GM21447 (cell line): ENCODE measurements at regions not wholly inside any gene's neighbourhood (a gene's known extent, or its start where the extent isn't known, plus 50 kb on each side); places are given as distances from the start of the nearest gene placed in this dataset.

Source experiments
- ATAC-seq: cut with Tn5 transposase; IDR thresholded peaks from one replicate; pipeline ENCODE4 v1.9.1; 2021; ENCODE audit not compliant: unreplicated experiment

DNA sequence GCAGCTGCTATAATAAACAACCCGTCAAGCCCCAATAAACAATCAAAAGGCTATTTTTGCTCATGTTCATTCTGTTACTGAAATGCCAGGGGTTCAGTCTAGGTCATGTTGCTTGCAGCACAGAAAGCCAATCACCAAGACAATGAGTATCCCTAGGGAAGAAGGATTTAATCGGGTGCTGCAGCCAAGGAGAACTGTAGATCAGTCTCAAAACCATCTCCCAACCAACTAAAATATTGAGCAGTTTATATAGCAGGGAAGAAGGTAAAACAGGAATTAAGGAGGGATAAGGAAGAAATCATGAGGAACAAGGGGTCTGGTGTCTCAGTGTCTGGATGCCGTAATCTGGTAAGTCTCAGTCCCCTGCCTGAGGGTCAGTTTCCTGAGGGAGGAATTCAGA is 169.5 kb downstream of the BLID start:
- no peak for ATAC-seq

DNA sequence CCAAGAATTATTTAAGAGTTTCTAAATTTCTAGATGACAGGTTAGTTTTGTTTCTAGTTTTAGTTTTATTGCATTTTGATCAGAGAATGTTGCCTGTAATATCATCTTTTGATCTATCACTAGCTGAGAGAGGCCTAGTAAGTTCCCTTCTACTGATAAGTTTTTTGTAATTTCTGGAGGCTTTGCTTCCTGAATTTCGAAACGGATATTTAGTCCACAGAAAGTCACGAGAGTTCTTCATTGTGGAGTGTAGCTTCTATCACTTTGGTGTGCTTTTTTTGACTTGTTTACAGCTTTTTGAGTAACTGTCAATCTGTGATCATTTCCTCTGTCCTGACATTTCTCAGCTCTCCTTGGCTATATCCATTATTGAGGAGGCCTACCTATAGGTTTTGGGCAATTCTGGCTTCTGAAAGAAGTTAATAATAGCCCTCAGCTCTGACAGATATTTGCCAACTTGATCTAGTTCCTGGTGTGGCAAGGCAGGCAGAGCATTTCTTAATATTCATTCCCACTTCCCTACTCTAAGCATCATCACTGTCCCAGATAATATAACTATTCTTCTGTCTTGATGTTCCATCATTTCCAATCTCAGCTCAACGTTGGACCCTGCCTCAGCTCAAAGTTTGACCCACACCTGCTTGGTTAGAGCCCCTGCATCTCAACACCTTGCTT is 171.3 kb downstream of the BLID start:
- no peak for ATAC-seq

DNA sequence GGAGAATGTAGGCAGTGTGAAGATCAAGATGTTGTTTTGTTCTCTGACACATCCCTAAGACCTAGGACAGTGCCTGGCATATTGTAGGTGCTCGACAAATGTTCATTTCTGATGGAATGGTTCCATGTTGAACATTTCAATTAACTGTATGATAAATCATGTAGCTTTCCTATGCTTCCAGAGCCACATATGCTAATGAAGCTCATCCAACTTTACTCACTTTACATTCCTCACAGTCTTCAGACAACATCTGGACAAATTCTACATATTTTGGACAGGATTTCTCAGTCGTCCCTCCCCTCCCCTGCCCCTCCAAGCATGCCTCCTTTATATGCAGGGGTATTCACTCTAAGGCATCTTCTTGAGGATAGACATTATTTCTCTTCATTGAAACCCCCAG is 177.9 kb downstream of the BLID start:
- no peak for ATAC-seq

DNA sequence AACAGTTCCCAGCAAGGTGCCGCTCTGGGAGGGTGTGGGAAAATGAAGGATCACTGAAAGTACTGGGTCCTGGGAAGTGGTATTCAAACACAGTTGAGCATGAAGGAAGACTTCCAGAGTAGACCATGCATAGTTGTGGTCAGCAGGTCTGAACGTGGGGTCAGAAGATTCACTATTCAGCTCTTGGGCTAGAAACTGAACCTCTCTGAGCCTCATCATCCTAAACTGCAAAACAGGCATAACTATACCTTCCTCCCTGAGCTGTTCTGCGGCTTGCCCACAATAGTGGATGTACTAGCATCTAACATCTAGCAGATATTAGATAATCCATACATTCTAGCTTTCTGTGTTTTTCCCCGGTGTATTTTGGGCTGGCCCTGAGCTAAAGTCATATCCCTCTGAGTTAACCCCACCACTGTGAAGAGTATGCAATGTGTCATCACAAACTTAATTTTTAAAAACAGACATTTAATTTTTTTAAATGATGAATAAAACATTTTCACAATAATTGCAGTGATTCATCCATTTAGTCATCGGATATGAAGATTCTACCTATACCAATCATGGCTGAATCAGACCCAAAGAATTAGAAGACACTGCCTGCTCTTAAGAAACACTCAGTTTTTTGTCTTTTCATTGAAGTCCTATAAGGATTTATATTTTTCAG is 179.1 kb downstream of the BLID start:
- no peak for ATAC-seq

DNA sequence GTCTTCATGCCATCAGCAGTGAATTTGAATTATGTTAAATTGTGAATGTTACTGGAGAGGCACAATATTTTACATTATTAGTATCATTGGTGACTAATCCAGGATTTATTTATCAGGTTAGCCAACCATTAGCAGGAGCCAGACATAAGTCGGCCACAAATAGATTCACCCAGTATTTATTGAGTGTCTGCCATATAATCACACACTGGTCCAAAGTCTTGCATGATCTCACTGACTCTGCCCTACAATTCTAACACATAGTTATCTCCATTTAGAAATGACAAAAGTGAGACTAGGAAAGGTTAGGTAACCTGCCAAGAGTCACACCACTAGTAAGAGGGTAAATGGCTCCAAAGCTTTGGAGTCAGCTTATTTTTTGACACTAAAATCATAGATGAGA is 179.6 kb downstream of the BLID start:
- no peak for ATAC-seq

DNA sequence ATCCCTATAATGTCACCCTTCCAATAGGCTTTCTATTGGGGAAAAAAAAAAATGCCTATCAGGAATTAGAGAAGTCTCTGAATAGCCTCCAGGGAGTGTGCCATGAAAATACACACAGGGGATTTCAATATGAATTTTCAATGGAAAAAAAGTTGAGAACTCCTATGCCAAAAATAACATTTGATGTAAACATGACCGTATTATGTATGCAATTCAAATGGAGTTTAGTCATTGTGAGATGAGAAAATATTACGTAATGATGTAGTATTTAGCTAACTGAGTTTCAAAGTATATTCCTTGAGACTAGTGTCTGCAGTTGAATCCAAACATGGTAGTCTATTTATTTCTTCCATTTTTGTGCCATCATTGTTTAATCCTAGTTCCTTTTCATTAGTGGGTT is 182.3 kb downstream of the BLID start:
- no peak for ATAC-seq

DNA sequence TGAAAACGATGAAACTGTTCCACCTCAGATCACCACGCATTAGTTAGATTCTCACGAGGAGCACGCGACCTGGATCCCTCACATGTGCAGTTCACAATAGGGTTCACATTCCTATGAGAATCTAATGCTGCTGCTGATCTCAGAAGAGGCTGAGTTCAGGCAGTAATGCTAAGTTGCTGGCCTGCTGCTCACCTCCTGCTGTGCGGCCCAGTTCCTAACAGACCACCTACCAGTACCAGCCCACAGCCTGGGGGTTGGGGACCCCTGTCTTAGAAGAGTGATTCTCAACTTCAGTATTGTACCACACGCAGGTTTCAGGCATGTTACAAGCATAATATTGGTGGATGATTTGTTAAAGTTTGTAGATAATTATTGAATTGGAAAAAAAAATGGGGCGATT is 182.7 kb downstream of the BLID start:
- no peak for ATAC-seq

DNA sequence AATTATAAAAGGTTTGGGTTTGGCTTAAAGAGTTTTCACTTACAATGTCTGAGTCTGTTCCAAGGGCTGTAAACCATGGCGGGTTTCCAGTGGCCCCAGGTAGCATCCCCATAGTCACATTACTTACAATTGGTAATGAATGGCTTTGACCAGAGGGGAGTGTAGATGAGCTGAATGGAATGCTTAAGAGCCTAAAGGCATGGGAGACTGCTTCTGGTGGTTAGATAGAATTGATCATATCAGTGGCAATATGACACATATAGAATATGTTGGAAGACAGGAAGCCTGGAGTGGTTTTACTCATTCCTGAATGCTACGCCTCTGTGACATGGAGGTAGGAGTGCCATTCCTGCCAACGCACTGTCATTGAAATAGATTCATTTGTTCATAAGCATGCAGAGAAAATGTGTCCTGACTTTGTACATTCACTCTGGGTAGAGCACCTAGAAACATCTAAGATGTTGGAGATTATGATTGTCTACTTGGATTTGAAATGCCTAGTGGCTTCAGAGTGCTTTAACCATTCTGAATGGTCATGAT is 183.3 kb downstream of the BLID start:
- no peak for ATAC-seq

DNA sequence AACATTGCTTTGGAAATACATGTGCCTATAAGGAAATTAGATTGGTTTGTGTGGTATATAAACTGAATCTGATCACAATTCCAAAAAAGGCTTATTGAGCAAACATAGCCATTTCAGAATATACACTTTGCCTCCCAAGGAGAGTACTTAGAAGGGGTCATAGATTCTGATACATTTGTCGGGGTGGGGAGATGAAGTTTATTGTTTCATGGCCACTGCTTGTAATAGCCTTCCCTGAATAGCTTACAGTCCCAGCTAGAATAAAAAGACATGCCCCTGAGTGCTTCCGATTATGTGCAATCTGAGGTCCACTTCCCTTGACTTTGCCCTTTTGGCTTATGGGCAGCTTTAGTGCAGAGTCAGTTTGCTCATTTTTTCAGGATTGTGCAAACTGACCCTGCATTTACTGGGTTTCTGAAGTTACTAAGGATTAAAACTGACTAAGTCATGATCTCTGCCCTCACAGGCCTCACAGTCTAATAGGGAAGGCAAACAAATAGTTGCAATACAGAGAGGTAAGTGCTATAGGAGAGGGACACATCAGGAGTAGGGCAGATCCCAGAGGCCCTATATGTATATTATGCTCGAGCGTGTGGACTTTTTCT is 184.2 kb downstream of the BLID start:
- no peak for ATAC-seq

DNA sequence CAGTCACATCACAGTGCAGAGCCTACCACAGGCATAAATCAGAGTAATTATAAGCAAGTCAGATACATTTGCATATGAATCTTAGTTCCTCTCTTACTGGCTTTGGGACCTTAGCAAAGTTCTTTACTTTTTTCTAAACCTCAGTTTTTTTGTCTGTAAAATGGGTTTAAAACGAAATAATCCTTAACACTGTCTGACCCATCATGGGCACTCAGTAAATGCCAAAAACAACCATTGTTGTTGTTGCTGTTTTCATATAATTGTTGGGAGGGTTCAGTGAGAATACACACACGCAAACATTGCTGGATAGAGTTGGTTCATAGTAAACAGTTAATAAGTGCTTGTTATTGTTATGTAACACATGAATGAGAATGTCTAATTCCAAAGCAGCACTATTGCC is 184.9 kb downstream of the BLID start:
- no peak for ATAC-seq

DNA sequence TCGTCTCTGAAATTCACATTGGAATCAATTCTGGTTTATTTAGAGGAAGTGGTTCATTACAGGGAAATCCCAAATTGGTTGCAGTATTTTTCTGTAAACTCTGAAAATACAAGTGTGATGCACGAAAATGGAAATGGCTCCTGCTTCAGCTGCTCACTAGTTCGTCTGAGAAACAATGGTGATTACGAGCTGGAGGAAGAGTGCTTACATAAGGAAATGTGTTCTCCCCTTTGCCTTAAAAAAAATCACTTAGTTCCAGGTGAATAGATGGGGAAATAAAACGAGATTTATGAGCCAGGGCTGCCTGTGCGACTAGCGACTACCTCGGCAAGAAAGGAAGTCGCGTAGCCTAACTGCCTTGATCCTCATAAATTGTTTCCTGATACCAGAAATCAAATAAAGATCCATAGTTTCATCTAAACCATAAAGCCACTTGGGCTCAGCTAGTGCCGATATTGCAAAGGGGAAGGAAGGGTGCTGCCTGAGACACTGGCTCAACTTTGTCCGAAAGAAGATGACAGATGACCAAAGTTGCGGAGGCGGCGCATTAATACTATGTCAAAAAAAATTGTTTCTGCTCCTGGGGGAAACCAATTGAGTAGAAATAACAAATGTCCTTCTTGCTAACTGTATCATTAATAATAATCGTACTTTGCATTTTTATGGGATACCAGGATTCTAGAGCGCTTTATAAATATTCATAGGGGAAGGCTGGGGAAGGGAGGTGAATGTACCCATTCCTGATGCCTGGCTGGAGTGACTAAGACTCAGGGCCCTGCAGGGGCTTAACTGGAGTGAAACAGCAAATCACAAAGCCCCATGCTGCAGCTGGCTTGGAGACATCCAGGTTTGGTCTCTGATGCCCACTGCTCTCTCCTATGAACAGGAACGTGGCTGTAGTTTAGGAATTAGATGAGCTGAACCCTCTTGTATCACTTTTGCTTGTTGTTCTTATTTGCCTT is 185.7 kb downstream of the BLID start:
- ATAC-seq = no peak

DNA sequence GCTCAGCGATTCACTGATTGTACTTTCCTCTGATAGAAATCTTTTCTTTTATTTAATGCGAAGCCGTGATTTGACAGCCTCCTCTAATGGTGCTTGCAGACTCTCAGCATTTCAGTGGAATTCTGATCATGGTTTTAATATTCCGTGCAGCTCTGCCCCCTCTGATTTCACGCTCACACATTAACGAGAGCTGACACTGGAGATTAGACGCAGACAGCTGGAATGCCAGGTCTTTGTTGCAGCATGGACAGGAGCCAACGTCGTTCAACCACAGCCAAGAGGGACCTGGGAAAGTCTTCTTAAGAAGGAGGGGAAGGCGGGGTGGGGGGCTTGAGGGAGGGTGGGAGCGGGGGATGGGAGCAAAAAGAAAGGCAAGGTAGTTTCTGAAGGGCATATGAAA is 186.4 kb downstream of the BLID start:
- no peak for ATAC-seq

DNA sequence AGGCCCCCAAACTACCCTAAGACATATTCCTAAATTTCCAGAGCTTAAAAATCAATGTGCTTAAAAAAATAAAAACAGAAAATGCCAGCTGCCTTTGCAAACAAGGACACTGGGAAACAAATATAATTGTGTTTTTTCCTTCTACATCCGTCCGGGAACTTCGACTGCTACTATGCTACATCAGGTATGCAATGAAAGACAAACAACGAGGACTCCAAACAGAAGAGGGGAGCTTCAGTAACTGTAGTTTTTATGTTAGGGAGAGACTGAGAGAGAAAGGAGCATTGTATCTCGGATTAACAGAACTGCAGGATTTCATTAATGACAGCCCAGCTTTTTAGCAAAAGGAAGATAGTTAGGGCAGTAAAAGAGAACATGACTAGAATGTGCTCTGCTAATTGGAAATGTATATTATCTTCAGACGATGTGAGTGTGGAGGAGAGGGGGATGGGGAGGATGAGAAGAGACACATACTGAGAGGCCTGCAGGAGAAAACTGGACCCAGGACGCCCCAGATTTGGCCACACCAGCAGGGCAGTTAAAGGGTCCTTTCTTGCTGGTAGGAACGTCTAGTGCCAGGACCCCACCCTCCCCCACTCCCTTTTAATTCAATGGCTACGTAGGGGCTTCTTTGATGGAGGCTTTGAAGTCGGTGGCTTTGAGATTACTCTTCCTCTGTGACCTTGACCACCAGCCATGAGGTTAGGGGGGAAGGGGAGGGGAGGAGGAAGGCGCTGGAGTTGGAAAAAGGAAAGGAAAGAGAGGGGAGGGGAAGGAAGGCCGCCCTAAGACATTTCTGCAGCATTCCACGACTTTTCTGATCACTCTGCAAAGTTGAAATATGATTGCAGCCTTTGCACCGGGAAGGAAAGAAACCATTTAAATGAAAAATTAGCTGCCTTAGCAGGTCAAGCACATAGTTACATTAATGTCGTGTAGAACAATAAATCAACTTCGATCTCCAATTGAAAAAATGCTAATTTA is 187.1 kb downstream of the BLID start:
- no peak for ATAC-seq

DNA sequence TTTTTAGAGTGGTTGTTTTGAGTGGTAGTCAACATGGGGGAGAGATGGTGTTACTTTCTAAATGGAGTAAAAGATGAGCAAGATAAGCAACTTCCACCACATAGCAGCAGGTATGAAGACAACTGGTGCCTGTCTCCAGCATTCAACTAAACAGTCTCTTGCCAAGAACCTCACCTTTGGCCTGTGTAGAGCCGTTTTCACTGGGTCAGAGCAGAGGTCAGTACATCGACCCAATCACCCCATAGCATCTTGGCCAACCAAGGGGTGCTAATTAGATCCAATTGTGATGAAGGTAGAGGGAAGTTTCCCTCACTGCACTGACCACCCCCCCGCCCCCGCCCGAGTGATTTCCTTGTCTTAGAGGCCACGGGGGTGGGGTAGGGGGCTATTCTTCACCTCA is 188.2 kb downstream of the BLID start:
- ATAC-seq = no peak

DNA sequence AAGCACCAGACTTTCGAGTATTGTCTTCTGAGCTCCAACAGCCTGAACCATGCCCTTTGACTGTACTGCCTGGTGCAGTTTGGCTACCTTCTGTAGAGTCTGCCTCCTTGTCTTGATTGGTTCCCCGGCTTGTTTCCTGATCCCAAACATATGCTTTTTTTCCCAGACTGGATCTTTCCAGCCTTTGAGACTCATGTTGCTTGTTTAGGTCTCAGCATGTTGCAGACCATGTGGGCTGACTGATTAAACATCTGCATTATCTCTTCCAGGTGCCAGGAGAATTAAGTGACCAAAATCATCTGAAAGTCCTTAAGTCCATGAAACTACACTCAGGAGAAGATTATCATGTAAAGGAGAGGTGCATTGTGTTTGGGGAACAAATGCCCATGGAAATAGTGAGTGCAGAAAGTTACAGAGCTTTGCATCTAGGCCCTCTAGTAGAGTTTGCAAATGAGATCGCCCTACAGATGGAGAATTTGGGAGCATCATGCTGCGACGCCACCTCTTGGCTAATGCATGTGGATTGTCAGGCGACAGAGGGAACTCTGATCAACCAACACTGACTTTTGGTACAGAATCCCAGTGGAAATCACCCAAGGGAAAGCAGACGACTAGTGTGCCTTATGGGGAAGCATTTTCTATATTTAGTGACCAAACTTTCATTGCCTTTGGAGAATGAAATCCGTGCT is 188.8 kb downstream of the BLID start:
- no peak for ATAC-seq

DNA sequence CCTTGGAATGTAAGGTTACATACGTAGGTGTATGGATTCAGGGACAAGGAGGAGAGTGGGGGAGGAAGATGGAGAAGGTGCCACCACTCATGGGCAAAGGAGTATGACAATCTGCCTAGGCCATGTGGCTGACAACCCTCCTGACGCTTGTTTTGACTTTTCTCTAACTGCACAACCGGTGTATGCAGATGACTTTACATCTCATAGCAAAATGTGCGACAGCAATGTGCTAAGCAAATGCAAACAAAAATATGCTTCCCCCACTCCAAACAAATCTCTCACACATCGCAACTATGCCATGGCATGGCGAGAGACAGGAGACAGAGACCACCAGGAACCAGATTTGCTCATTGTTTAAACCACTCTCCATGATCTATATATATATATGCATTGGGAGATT is 191.8 kb downstream of the BLID start:
- ATAC-seq = no peak

DNA sequence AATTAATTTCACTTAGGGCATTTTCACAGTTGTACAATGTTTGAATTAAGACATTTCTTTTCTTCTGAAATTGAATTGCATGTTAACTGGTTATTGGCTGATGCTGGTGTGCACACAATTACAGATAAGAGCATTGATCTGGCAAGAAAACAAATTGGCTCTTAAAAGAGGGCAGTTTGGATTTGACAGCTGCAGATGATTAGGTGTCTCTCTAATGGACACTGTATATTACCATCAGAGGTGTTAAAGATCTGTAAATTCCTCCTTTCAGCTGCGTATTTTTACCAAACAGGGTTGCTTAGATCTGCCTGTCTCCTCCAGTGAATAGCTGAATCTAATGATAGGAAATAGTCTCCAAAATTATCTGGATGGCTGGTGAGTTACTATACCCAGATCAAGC is 198.5 kb downstream of the BLID start:
- no peak for ATAC-seq

DNA sequence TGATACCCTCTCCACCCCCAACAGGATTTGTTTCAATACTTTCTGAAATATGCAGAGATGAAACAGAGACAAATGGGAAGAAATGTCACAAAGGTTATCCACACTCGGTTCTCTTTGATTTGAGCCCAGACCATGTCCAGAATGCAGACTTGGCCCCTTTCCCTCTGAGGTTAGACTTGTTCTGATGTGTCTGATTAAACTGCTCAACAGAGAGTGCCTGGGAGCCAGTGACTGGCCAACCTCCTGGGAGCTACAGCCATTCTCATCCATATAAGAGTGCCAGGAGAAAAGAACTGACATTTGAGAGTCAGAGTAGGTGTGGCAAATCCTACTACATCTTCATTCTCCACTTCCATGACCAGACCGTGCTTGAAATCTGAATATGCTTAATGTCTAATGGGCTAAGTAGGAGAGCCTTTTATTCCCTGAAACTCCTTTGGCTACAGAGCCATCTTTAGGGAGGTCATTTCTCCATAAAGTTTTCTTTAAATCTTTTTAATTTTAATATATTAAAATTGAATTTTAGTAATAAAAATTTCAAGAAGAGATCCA is 201.4 kb downstream of the BLID start:
- no peak for ATAC-seq

DNA sequence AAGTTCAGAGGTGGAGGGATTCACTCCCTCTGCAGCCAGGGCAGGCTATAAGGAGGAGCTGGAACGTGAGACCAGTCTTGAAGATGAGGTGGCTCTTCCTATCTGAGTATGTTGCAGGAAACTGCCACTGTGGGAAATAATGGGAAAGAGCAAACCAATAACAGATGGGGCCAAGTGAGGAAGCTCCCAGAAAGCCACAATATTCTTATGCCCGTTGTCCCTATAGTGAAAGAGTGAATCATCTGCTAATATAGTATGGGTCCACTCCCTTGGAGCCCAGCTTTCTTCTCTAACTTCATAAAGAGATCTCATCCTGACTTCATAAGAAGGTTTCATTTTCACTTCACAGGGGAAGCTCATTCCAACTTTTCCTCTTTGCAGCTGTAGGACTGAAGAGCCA is 206.4 kb downstream of the BLID start:
- ATAC-seq = no peak
